ENCODE measurements at regions not wholly inside any gene's neighbourhood (a gene's known extent, or its start where the extent isn't known, plus 50 kb on each side); places are given as distances from the start of the nearest gene placed in this dataset.

GRCh38 chr12:14066021-14066420, 84.6 kb upstream of the GRIN2B start:
- no peak for DNase-seq (ENCODE audit: low read depth)
- no peak for TF ChIP-seq CTCF (IDR thresholded peaks at IDR 0.05; ENCODE audit: insufficient read depth, low read depth, low read length)
- H3K4me3 ChIP-seq (ENCODE audit: low read depth, low read length): no peak overlapping the region

- no peak overlapping the region for H3K4me3 ChIP-seq (ENCODE audit: low read depth, low read length)
- DNase-seq (ENCODE audit: low read depth): no peak
- TF ChIP-seq CTCF (IDR thresholded peaks at IDR 0.05; ENCODE audit: insufficient read depth, low read depth, low read length): no peak
These were observed 87.6 kb upstream of the GRIN2B start for GRCh38 chr12:14068961-14069360.

- no peak overlapping the region for H3K4me3 ChIP-seq (ENCODE audit: low read depth, low read length)
- DNase-seq (ENCODE audit: low read depth): no peak
- no peak for TF ChIP-seq CTCF (IDR thresholded peaks at IDR 0.05; ENCODE audit: insufficient read depth, low read depth, low read length)
These were observed 90.4 kb upstream of the GRIN2B start for GRCh38 chr12:14071833-14072232.

GRCh38 chr12:14072987-14073386, 91.6 kb upstream of the GRIN2B start:
- DNase-seq (ENCODE audit: low read depth): no peak
- no peak overlapping the region for H3K4me3 ChIP-seq (ENCODE audit: low read depth, low read length)
- no peak for TF ChIP-seq CTCF (IDR thresholded peaks at IDR 0.05; ENCODE audit: insufficient read depth, low read depth, low read length)

- no peak for DNase-seq (ENCODE audit: low read depth)
- no peak for TF ChIP-seq CTCF (IDR thresholded peaks at IDR 0.05; ENCODE audit: insufficient read depth, low read depth, low read length)
- H3K4me3 ChIP-seq (ENCODE audit: low read depth, low read length): no peak overlapping the region
These were observed 94.5 kb upstream of the GRIN2B start for GRCh38 chr12:14075797-14076393.

GRCh38 chr12:14076538-14076937, 95.1 kb upstream of the GRIN2B start:
- no peak for TF ChIP-seq CTCF (IDR thresholded peaks at IDR 0.05; ENCODE audit: insufficient read depth, low read depth, low read length)
- H3K4me3 ChIP-seq (ENCODE audit: low read depth, low read length): no peak overlapping the region
- DNase-seq (ENCODE audit: low read depth): no peak

- H3K4me3 ChIP-seq (ENCODE audit: low read depth, low read length): no peak overlapping the region
- no peak for TF ChIP-seq CTCF (IDR thresholded peaks at IDR 0.05; ENCODE audit: insufficient read depth, low read depth, low read length)
- no peak for DNase-seq (ENCODE audit: low read depth)
These were observed 105.4 kb upstream of the GRIN2B start for GRCh38 chr12:14086838-14087237.
